Stimulated activated CD4-positive, alpha-beta T cell treated with anti-CD3 and anti-CD28 coated beads, Interleukin-4, amount 100 ng/mL, for 1 hour (primary cell): ENCODE measurements at regions not wholly inside any gene's neighbourhood (a gene's known extent, or its start where the extent isn't known, plus 50 kb on each side); places are given as distances from the start of the nearest gene placed in this dataset.

Experiments used
- DNase-seq: peaks from one replicate; pipeline ENCODE4 v3.0.0-alpha.2; 2020

- DNase-seq, result no peak
These were observed 255.7 kb downstream of the DLEU7 start for GRCh38 chr13:50587645-50588373.

DNA sequence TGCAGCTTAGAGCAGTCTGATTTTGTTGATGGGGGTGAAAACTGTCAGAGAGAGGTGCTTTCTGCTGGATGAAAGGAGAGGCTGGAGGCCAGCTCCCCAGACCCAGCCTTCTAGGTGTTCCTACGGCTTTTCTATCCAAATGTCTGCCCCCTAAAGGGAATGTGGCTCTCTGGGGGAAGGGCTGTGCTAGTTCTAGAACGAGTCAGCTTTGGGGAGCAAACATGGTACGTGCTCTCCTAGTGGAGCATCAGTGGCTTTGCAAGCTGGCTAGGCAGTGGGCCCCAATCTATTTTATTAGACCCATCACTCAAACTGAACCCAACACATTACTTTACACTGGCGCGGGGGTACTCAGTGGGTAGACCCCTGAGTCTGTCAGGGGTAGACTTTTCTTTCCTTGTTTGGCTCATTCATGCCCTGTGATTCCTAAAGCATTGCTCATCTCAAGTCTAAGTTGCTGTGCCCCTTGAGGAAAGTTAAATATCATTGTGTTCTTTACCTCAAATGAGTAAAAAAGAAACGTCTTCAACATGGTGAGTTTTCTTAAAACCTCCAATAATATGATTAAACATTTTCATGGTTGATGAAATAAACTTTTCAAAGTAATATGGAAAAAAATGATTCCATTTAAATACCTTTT is 254.9 kb downstream of the DLEU7 start:
- DNase-seq, result no peak

- DNase-seq, result no peak
These were observed 254.4 kb downstream of the DLEU7 start for GRCh38 chr13:50589139-50589538.

DNA sequence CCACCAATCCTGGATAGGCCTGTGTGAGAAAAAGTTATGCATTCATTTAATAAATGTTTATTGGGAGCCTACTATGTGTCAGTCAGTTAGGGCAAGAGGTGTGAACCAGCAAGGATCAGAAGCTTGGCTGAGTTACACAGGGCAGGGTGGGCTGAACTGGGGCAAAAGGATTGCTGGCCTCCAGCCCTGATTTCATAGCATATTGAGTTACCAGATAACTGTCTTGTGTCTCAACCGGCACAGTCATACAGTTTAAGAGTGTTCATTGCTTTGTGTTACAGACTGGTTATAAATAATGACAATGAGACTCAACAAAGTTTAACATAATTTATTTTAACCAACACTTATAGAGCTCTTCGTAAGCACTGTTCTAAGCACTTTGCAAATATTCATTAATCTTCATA is 253.8 kb downstream of the DLEU7 start:
- DNase-seq, result no peak

DNA sequence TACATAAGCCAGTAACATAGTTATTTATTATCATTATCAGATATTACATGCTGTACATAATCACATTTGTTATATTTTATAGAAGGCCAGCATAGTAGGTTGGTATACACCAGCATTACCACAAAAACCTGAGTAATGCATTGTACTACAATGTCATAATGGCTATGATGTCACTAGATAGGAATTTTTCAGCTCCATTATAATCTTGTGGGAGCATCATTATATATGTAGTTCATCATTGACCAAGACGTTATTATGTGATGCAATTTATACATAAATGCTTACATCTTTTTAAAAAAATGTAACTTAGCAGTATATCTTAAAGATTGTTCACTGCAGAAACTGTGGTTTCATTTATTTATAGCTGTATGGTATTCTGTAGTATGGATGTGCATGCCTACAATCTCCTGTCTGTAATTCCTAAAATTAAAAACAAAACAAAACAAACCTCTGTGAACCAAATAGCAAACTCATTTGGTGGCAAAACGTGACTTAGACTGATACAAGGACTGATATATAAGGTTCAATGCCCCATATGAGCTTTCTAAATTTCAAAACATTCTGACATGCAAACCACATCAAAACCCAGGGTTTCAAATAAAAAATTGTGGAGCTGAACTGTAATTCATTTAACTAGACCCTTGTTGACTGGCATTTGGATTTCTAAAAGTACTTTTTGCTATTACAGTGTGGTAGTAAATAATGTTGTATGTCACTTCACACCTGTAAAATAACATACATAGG is 250.9 kb downstream of the DLEU7 start:
- DNase-seq, result no peak

DNA sequence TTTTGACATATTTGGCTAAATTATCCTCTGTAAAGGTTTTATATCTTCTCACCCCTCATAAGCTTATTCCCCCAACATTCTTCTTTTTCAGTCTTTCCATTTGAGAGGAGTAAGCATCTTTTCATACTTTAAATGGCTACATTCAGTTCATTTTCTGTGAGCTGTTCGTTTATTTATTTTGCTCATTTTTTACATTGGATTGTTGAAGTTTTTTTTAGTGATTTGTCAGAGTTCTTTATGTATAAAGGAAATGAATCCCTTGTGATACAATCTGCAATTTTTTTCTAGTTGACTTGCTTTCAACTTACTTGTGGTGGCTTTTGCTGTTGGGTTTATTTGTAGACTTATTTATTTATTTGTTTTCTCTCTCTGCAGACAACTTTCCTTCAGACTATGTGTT is 250.3 kb downstream of the DLEU7 start:
- no peak for DNase-seq

DNA sequence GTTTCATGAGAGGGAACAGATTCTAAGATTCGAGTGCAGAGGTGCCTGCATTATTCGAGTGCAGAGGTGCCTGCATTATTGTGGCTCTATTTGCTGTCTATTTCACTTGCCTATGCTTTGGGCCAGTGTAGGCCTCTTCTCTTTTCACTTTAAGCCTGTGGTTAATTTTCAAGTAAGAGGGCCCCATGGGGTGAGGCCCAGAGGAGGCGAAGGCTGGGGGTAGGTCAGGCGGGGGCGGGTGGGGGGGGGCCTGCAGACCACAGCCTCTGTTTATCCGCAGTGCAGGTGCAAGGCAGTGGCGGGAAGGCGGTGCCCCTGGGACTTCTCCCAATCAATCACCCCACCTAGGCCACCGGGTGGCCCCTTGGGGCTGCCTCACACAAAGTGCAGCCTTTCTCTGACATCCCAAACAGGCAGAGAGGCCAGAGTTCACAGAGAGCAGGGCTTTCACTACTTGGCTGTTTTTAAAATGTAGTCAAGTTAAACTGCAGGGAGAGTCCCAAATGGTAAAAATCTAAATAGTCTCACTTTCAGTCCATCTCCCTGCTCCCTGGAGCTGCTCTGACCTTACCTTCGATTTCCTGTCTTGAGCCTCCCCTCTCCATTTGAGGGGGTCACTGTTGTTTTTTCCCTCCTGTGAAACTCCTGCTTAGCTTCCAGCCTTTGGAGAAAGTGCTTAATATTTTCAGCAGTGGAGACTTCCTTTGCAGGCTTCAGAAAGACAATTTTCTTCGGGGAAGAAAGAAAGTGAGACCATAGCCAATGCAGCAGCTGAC is 249.0 kb downstream of the DLEU7 start:
- peak; percentile 7 for DNase-seq

DNA sequence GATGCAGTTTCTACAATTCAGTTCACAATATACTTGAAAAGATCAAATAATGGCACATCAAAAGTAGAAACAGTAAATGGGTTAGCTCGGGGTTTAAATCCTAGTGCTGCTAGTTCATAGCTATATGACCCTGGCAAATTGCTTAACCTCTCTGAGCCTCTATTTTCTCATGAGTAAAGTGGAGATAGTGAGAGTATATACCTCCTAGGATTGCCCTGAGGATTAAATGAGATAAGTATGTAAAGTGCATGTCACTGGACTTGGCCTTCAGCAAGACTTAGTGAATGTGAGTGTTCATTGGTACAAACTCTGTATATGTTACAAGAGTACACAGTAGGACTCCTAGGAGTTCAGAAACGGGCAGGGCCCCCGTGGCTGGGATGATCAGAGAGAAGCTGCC is 248.3 kb downstream of the DLEU7 start:
- no peak for DNase-seq

GRCh38 chr13:50596156-50596555 is 247.3 kb downstream of the DLEU7 start:
- DNase-seq, result no peak

DNA sequence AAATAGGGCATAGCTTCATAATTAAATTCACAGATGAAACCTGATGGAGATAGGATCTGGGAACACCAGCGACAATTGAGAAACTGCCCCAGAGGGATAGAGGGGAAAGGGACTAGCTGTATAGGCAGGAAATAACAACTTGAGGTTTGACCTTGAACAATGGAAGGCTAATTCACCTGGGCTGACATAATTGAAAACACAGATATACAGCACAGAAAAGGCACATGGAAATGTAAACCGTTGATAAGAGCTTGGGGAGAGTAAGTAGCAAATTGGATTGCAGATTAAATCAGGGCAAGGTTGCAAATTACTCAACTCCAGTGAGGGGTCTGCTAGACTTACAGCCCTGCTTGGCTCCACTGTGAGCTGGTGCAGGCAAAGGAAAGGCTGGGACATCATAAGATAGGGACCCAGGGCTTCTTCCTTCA is 246.7 kb downstream of the DLEU7 start:
- no peak for DNase-seq

GRCh38 chr13:50598338-50598737 is 245.2 kb downstream of the DLEU7 start:
- DNase-seq, result no peak

DNA sequence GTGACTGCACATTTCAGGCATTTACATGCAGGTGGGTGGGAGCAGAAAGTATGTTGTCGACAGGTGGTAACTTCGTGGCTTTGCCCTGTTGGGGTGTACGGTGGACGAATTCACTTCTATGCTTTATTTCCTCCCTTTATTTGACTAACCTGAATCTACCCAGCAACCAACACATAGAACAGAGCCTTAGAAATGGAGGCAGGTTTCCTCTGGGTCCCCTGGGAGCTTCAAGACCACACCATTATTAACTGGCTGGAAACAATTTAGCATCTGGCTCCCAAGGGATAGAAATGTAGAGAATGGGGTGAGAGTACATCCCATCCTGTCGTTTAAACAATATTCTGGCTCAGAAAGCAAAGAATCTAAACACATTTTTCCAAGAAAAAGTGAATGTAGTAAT is 244.4 kb downstream of the DLEU7 start:
- DNase-seq, result no peak

DNA sequence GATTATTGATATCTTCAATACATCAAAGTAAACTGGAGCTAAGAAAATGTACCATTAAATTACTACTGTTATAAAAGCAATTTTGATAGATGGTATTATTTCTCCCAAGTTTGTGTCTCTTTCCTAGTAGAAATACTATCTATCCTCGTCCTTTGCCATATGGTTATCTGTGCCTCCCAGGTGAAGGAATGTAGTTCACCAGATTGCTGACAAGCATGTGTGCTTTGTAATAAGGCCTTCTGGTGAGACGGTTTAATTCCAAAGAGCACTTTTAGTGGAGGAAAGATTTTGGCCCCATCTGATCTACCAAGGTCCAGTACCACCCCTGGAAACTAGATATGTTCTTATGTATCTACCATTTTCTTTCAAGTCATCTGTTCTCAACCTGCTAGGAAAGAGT is 243.6 kb downstream of the DLEU7 start:
- no peak for DNase-seq

DNA sequence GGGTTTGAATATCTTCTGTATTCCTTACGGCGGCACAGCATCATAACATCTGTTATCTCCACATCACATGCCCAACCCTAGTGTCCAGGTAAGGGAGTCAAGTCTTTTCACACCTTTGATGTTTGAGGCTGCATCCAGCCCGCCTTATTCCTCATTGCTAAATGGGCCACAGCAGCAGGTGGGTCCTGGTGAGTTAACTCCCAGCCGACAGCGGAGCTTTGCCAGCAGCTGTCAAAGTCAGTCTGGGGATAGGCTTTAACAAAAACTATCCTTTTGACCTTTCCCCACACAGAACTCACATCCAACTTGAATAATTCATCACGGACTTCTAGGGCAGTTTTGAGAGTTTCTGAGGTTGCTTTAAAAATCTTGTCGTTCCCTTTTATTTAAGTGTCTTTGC is 235.1 kb downstream of the DLEU7 start:
- DNase-seq, result no peak

DNA sequence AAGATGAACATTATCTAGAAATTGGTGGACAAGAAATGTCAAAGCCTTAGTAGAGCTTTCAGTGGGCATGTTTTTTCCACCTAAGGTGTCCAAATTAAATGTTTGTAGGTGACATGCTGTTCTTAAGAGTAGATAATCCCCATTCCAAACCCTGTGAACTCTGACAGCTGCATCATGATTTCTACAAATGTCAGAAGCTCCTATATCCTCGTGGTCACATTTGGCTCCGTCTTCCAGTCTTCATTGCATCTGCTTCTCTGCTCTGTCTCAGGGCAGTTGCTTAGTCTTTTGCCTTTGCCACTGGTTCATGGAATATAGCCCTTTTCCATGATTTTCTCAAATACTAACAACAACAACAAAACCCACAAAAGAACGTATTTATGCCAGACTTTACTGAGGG is 234.5 kb downstream of the DLEU7 start:
- DNase-seq, result no peak

DNA sequence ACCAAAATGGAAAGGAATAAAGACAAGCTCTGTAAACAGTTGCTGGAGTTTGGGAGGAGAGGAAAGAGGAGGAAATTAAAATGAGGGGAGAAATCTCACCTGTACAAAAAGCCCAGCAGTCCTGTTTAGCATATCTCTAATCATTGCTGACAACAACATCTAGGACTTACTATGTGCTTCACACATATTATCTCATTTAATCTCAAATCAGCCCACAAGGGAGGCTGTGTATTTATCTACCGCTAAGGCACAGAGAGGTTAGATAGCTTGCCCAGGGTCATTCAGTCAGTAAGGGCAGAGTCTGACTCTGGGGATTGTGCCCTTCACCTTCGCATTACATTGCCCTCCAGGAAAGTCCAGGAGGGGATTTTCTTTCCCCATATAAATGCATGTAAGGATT is 233.3 kb downstream of the DLEU7 start:
- no peak for DNase-seq

DNA sequence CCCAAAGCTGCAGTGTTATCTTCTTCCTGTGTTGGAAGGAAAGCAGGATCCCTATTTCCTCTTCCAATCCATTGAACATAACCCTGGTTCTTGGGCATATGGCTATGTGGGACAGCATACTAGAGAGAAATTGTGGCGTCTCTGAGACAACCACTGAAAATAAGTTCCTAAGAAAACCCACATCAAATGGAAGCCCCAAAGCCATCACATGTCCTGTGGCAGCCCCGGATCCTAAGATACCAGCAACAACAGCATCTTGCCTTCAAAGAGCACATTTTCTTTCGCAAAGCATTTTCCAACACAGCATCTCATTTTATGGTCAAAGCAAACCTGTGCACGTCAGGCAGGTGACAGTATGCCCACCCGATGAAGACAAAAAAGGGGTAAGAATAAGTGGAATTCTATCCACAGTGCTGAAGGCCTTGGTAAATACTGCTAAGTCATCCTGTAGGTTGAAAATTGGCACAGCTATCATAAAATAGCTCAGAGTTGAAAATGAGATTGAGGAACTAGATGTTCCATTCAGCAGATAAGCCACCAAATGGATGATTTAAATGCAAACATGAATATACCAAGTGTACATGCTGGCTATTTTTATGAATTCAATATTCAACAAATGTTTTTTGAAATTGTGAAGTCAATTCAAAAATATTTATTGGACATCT is 232.2 kb downstream of the DLEU7 start:
- no peak for DNase-seq

DNA sequence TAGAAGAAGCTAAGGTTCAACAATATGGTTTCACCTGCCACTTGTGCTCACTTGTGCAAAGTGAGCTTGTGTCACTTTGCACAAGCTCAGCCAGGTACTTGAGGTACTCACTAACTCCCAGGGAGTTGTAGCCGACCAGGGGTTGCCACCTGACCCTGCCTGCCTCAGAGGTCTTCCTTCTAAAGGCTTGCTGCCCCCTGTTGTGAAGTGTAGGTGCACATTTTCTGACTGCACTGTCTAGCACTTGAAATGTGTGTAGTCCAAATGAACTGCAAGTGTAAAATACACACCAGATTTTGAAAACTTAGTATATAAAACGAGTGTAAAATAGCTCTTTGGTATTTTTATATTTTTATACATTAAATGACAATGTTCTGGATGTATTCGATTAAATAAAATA is 230.8 kb downstream of the DLEU7 start:
- DNase-seq, result no peak

DNA sequence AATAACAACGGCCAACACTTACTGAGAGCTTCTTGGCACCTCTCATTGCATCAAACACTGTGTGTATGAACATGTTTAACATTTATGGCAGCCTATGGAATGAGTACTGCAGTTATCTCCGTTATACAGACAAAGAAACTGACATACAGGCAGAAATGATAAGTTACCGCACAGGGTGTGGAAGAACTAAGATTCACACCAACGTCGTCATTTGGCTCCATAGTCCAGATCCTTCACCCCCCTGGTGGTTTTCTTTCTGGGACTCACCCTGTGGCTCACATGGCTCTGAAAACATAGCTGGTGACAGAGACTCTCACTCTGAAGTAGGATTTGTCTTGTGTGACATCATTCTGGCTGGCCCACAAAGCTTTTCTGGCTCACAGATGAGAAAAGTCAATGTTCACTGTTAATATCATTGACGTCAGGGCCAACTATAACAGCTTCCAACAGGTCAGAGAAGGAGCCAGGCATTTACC is 230.1 kb downstream of the DLEU7 start:
- DNase-seq, result no peak

DNA sequence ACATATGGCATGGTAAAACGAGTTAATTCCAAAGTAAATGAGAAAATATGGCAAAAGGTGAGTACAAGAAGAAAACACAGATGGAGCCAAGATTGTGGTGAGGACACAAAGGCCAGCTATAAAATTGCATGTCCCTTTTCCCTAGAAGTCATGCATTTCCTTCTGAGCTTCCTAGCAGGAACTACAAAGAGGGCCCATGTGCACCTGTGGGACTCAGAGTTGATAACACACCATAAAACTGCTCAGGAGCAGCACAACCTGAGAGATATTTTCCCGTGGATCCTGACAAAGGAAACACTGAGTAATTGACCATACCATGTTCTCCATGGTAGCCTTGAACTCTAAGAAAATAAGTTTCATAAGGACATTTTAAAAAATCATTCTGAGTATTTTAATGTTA is 228.3 kb downstream of the DLEU7 start:
- no peak for DNase-seq

DNA sequence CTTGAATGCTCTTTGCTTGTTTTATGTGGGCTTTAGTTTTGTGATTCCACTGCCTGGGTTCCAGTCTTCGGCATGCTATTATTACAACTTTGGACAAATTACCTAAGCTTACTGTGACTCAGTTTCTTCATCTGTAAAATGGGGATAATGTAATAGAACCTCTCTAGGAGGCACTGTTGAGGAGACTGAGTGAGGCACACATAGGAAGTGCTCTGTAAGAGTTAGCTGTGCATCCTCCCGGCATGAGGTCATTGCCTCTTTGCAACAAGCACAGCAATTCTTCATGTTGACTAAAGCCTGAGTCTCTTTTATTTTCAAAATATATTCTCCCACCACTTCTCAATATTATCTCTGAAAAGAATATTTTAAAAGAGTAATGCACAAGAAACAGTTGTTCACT is 227.4 kb downstream of the DLEU7 start:
- DNase-seq, result no peak

DNA sequence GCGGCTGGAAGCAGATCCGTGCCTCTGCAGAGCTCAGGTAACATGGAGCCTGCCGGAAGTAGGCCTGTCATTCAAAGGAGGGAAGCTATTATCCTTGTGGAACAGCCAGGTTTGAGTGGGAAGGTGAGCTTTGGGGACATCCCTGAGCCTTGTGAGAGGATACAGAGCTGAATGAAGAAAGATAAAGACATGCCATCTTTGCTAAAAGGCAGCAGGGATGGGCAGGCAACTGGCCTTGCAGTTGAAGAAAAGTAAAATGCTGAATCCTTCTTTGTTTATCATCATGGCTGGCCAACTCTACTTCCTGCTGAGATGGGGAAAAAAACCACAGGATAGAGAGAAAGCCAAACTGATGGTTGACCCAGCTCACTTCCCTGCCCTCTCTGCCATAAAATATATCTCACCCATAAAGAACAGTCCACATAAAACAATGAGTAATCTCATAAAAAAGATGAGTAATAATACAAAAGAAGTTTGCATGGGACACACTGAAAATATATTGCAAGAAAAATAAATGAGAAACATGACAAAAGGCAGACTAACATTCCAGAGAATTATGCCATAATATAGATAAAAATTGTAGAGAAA is 226.3 kb downstream of the DLEU7 start:
- no peak for DNase-seq
